Neural cell (in vitro differentiated cells): ENCODE measurements at regions not wholly inside any gene's neighbourhood (a gene's known extent, or its start where the extent isn't known, plus 50 kb on each side); places are given as distances from the start of the nearest gene placed in this dataset.

Experiments used
- CTCF ChIP-seq: fragments of 450-650 bp; IDR thresholded peaks from 2 replicates; pipeline ENCODE4 v1.5.1; 2014; ENCODE audit warnings: antibody characterized with exemption, mild to moderate bottlenecking, moderate library complexity; ENCODE audit not compliant: poor library complexity, severe bottlenecking
- EP300 ChIP-seq: fragments of 450-650 bp; conservative IDR thresholded peaks from 2 replicates; pipeline ENCODE4 v1.6.1; 2014; ENCODE audit warnings: antibody characterized with exemption, mild to moderate bottlenecking, moderate library complexity; ENCODE audit not compliant: poor library complexity, severe bottlenecking
- EZH2 ChIP-seq: fragments of 200-600, 300-800 bp; shearing (Covaris generic), sonication (generic); IDR thresholded peaks from 2 replicates; pipeline ENCODE4 v1.6.1; 2014; ENCODE audit warnings: antibody characterized with exemption, low read length, borderline replicate concordance, mild to moderate bottlenecking; ENCODE audit not compliant: insufficient read depth, poor library complexity, severe bottlenecking
- MXI1 ChIP-seq: fragments of 450-650 bp; conservative IDR thresholded peaks from 2 replicates; pipeline ENCODE4 v1.6.1; 2014; ENCODE audit warnings: antibody characterized with exemption, mild to moderate bottlenecking; ENCODE audit not compliant: poor library complexity, severe bottlenecking
- SMC3 ChIP-seq: fragments of 450-650 bp; conservative IDR thresholded peaks from 2 replicates; pipeline ENCODE4 v1.6.1; 2014; ENCODE audit warnings: antibody characterized with exemption, mild to moderate bottlenecking, moderate library complexity; ENCODE audit not compliant: poor library complexity

DNA sequence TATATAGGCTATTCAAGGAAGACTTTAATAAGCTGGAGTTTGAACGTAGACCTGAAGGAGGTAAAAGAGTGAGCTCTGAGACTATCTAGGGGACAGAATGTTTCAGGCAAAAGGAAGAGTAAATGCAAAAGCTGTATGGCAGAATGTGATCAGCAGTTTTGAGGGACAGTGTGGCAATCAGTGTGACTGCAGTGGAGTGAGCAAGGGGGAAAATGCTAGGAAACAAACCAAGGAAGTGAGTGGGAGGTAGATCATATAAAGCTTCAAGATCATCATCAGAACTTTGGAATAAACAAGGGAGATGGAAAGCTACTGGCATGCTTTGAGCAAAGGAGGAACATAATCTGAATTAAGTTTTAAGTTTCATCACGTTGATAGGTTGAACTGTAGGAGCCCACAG lies 67.5 kb upstream of the BTG1 start:
- TF ChIP-seq CTCF = no peak
- no peak for TF ChIP-seq EZH2
- TF ChIP-seq EP300 = no peak
- no peak for TF ChIP-seq SMC3
- TF ChIP-seq MXI1 = no peak
